ENCODE measurements at regions not wholly inside any gene's neighbourhood (a gene's known extent, or its start where the extent isn't known, plus 50 kb on each side); places are given as distances from the start of the nearest gene placed in this dataset.

DNA sequence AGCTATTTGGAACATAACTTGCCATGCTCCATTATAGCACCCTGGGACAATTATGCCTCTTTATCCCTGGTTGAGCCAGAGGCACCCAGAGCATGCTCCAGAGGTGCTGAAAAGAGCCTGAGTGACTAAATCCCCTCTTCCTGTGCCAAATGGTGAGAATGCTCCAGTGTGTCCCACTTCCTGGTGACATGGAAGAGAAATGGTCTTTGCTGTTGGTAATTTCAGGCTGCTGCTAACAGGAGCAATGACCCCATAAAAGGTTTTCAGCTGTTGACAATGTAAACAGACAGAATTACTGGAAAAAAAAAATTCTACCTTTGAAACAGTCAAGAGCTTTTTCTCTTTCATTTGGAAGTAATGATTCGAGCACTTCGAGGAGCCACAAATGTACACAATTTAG is 341.8 kb downstream of the FGF9 start:
- no peak for TF ChIP-seq CTCF (IDR thresholded peaks at IDR 0.05; ENCODE audit: low read depth, low read length)
- no peak for TF ChIP-seq POLR2A (IDR thresholded peaks at IDR 0.05; ENCODE audit: extremely low read depth, insufficient read length)
- no peak for TF ChIP-seq MAX (IDR thresholded peaks at IDR 0.05; ENCODE audit: low read depth, low read length)
- no peak for TF ChIP-seq MYC (IDR thresholded peaks at IDR 0.05; ENCODE audit: low read depth, low read length)
